ENCODE measurements at regions not wholly inside any gene's neighbourhood (a gene's known extent, or its start where the extent isn't known, plus 50 kb on each side); places are given as distances from the start of the nearest gene placed in this dataset.

- Histone ChIP-seq H3K4me1 (no peaks in the 10 kb centered on the region), H3K27me3 (replicated peaks in 1 of 7) (no peaks in the 10 kb centered on the region), H3K4me3 (no peak overlapping the region), H3K27ac (no peak overlapping the region), H3K36me3 (no peaks in the 10 kb centered on the region), H3K9me3 (peaks cover 0 to 6% (median 0%) of the 10 kb centered on the region in 8 donors)
- WGBS, 5 donors: 42 to 67% (median 65%) methylated on average over 1 of the region's 1 CpG
- no peak for DNase-seq
- TF ChIP-seq POLR2A (IDR thresholded peaks at IDR 0.05): no peak
- TF ChIP-seq POLR2AphosphoS5 (IDR thresholded peaks at IDR 0.05): no peak
- TF ChIP-seq CTCF (IDR thresholded peaks at IDR 0.05 in 8 of 11, conservative IDR thresholded peaks at IDR 0.05 in 3 of 11): no peak
- intact Hi-C loops (cut with DNase I; ENCODE audit: low total_unique reads): no loop called here
Observed at GRCh38 chr5:8714198-8714597, 831.7 kb downstream of the SEMA5A start.

- no peak for TF ChIP-seq CTCF (IDR thresholded peaks at IDR 0.05 in 8 of 11, conservative IDR thresholded peaks at IDR 0.05 in 3 of 11)
- no peak for TF ChIP-seq POLR2A (IDR thresholded peaks at IDR 0.05)
- DNase-seq: no peak
- no peak overlapping the region for H3K27ac ChIP-seq
- no peaks in the 10 kb centered on the region for H3K4me1 ChIP-seq
- no peaks in the 10 kb centered on the region for H3K27me3 ChIP-seq (replicated peaks in 1 of 7)
- WGBS, 5 donors: 60 to 77% (median 71%) methylated on average over 1 of the region's 1 CpG
- peaks cover 0 to 6% (median 0%) of the 10 kb centered on the region in 8 donors for H3K9me3 ChIP-seq
- intact Hi-C loops (cut with DNase I; ENCODE audit: low total_unique reads): no loop called here
- no peak overlapping the region for H3K4me3 ChIP-seq
- H3K36me3 ChIP-seq: no peaks in the 10 kb centered on the region
Observed at GRCh38 chr5:8714861-8715260, 831.0 kb downstream of the SEMA5A start.

GRCh38 chr5:8719796-8720195 is 826.1 kb downstream of the SEMA5A start:
- DNase-seq: no peak
- no peaks in the 10 kb centered on the region for H3K27me3 ChIP-seq (replicated peaks in 1 of 7)
- no peak overlapping the region for H3K4me3 ChIP-seq
- intact Hi-C loops (cut with DNase I; ENCODE audit: low total_unique reads): no loop called here
- WGBS, 5 donors: 82 to 91% (median 85%) methylated on average over 7 of the region's 7 CpGs
- no peaks in the 10 kb centered on the region for H3K36me3 ChIP-seq
- no peaks in the 10 kb centered on the region for H3K4me1 ChIP-seq
- peaks cover 0 to 8% (median 0%) of the 10 kb centered on the region in 8 donors for H3K9me3 ChIP-seq
- no peak overlapping the region for H3K27ac ChIP-seq
- TF ChIP-seq POLR2A (IDR thresholded peaks at IDR 0.05): no peak
- TF ChIP-seq CTCF (IDR thresholded peaks at IDR 0.05 in 8 of 11, conservative IDR thresholded peaks at IDR 0.05 in 3 of 11): no peak
- TF ChIP-seq POLR2AphosphoS5 (IDR thresholded peaks at IDR 0.05): no peak

GRCh38 chr5:8720506-8720905 is 825.4 kb downstream of the SEMA5A start:
- no peaks in the 10 kb centered on the region for H3K27me3 ChIP-seq (replicated peaks in 1 of 7)
- TF ChIP-seq POLR2AphosphoS5 (IDR thresholded peaks at IDR 0.05) (no peak), CTCF (IDR thresholded peaks at IDR 0.05 in 8 of 11, conservative IDR thresholded peaks at IDR 0.05 in 3 of 11) (no peak), POLR2A (IDR thresholded peaks at IDR 0.05) (no peak)
- DNase-seq: no peak
- intact Hi-C loops (cut with DNase I; ENCODE audit: low total_unique reads): no loop called here
- WGBS, 5 donors: 65 to 71% (median 66%) methylated on average over 5 of the region's 5 CpGs
- H3K4me3 ChIP-seq: no peak overlapping the region
- no peak overlapping the region for H3K27ac ChIP-seq
- H3K9me3 ChIP-seq: peaks cover 0 to 8% (median 0%) of the 10 kb centered on the region in 8 donors
- no peaks in the 10 kb centered on the region for H3K36me3 ChIP-seq
- H3K4me1 ChIP-seq: no peaks in the 10 kb centered on the region
